Stimulated activated memory B cell treated with anti-CD40 and anti-IgM and Interleukin-4, amounts not matched to agents 10 μg/mL and 1 μg/mL and 100 μg/mL, for 72 hours (primary cell): ENCODE measurements at regions not wholly inside any gene's neighbourhood (a gene's known extent, or its start where the extent isn't known, plus 50 kb on each side); places are given as distances from the start of the nearest gene placed in this dataset.

ENCODE experiments used
- ATAC-seq: fragments of 150-1000 bp; cut with Tn5 transposase; 2 replicates; pipeline ENCODE4 v1.10.0; 2021
- H3K27ac Mint-ChIP-seq: one replicate; pipeline ENCODE4 v1.8.0; 2022; ENCODE audit warnings: mild to moderate bottlenecking, mixed read lengths
- H3K27me3 Mint-ChIP-seq: one replicate; pipeline ENCODE4 v1.8.0; 2022; ENCODE audit warnings: mixed read lengths
- H3K36me3 Mint-ChIP-seq: one replicate; pipeline ENCODE4 v1.8.0; 2022; ENCODE audit warnings: mixed read lengths
- H3K4me1 Mint-ChIP-seq: one replicate; pipeline ENCODE4 v1.8.0; 2022; ENCODE audit warnings: mixed read lengths
- H3K4me3 Mint-ChIP-seq: one replicate; pipeline ENCODE4 v1.8.0; 2022; ENCODE audit warnings: mild to moderate bottlenecking, moderate library complexity, mixed read lengths
- H3K9me3 Mint-ChIP-seq: one replicate; pipeline ENCODE4 v1.8.0; 2022; ENCODE audit warnings: mixed read lengths

DNA sequence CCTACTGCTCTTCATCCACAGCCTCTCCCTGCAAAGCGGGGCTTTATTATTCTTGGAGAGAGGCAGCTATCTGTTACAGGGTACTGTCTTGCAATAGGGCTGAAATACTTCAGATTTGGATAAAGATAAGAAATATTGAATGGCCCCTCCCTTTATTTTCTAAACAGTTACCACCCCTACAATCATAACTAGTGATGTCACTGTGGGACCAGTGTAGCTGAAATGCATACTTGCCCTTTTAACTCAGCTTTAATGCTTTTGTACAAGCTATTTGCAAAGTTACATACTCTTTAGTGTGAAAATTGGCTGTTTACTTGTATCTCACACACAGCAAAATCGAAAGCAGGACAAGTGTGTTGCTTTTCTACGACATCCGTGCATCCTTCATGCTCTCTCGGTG is 261.7 kb upstream of the GATB start:
- H3K4me3 Mint-ChIP-seq = no peak overlapping the region
- ATAC-seq = no peak
- no peaks in the 10 kb centered on the region for H3K4me1 Mint-ChIP-seq
- no peak overlapping the region for H3K27ac Mint-ChIP-seq
- no peaks in the 10 kb centered on the region for H3K36me3 Mint-ChIP-seq
- no peaks in the 10 kb centered on the region for H3K27me3 Mint-ChIP-seq
- H3K9me3 Mint-ChIP-seq = no peaks in the 10 kb centered on the region

DNA sequence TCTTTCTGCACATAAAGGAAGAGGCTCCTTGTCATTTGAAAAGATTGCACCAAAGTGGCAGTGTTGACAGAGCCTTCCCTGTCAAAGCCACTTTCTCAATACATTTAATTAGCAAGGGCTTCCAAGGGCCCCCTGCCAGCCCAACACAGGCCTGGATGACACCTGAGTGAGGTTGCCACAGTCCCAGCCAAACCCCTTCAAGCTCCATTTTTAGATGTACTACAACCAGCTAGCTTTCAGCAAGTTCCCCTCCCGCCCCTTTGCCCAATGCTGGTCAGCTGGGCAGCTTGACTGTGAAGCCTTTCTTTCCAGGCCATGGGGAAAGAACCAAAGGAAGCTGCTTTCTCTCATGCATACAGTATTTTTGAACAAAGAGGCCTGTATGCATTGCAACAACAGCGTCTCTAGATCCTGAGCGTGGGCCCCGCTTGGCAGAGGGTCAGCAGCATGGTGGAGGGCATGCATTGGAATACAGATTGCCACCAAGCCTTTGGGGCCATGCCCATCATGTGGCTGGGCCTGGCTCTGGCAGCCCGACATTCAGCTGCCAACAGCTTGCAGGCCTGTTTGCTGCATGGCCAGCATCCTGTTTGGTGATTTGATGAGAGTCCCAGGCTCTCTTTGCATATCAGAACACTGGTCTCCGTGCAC is 261.1 kb upstream of the GATB start:
- no peak for ATAC-seq
- H3K9me3 Mint-ChIP-seq = no peaks in the 10 kb centered on the region
- H3K36me3 Mint-ChIP-seq = no peaks in the 10 kb centered on the region
- H3K4me3 Mint-ChIP-seq = no peak overlapping the region
- H3K27ac Mint-ChIP-seq = no peak overlapping the region
- H3K27me3 Mint-ChIP-seq = no peaks in the 10 kb centered on the region
- no peaks in the 10 kb centered on the region for H3K4me1 Mint-ChIP-seq

DNA sequence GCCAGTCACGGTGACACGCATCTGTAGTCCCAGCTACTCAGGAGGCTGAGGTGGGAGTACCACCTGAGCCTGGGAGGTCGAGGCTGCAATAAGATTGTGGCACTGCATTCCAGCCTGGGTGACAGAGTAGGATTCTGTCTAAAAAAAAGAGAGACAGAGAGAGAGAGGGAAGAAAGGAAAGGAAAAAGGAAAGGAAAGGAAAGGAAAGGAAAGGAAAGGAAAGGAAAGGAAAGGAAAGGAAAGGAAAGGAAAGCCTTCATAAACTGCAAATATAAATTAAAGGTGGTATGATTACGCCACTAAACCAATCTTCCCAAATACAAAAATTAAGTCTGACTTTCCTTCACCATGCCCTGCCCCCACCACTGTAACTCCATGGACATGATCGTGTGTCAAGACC is 259.3 kb upstream of the GATB start:
- Mint-ChIP-seq H3K27me3 (no peaks in the 10 kb centered on the region), H3K36me3 (no peaks in the 10 kb centered on the region), H3K9me3 (no peaks in the 10 kb centered on the region), H3K4me1 (no peaks in the 10 kb centered on the region), H3K4me3 (no peak overlapping the region), H3K27ac (no peak overlapping the region)
- ATAC-seq = no peak

DNA sequence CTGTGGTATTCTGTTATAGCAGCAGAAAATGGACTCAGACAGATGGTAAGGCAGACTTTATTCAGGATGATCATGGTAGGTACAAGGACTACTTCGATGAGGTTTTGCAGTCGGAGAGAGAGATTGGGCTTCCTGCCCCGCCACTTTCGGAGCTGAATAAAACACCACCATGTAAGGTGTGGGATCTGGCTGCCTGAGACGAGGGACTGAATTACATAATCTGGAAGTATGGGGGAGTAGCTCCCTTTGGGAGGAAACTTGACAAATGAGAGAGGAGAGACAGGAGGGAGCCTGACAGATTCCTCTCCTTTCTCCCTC is 255.5 kb upstream of the GATB start:
- no peaks in the 10 kb centered on the region for H3K36me3 Mint-ChIP-seq
- H3K9me3 Mint-ChIP-seq = no peaks in the 10 kb centered on the region
- no peak for ATAC-seq
- no peak overlapping the region for H3K27ac Mint-ChIP-seq
- H3K4me3 Mint-ChIP-seq = no peak overlapping the region
- H3K4me1 Mint-ChIP-seq = peaks cover 11% of the 10 kb centered on the region
- H3K27me3 Mint-ChIP-seq = no peaks in the 10 kb centered on the region

DNA sequence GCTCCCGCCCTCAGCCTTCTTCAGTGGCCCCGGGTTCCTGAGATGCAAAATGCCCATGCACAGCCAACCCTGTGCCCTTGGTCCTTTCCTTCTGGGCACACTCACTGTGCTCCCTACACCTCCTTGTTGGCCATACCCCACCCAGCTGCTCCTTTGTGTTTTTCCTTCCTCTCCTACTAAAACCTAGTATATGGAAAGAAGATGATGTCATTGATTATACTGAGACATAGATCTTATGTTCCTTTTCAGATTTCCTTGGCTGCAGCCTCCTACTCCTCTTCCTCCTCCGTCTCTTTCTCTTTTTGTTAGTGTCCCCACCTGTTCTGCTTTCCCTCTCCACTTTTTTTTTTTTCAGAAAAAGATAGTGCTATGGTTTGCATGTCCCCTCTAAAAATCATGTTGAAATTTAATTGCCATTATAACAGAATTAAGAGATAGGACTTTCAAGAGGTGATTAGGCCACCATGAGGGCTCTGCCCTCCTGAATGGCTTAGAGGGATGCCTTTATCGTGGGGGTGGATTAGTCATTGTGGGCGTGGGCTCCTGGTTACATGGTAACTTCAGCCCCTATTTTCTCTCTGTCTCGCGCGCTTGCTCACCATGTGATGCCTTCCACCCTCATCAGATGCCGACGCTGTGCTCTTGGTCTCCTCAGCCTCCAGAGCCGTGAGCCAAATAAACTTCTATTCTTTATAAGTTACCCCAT is 254.9 kb upstream of the GATB start:
- no peak overlapping the region for H3K4me3 Mint-ChIP-seq
- no peaks in the 10 kb centered on the region for H3K9me3 Mint-ChIP-seq
- no peaks in the 10 kb centered on the region for H3K27me3 Mint-ChIP-seq
- H3K27ac Mint-ChIP-seq = no peak overlapping the region
- H3K4me1 Mint-ChIP-seq = peaks cover 11% of the 10 kb centered on the region
- no peak for ATAC-seq
- H3K36me3 Mint-ChIP-seq = no peaks in the 10 kb centered on the region

DNA sequence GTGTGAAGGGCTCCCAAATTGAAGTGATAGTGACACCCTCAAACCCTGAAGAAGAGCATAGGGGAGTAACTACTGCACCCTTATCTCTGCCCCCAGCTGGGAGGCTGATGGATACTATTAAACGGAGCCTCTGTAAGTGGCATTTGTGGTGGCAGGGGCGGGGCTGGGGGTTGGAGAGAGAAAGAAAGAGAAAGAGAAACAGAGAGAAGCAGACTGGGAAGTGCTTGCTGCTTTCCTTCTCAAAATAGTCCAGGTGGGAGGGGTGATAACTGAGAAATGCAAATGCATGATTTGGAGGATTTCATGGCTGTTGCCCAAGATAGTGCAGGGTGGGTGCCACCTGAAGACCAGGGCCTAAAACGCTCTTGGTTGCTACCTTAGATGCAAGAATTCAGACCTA is 253.5 kb upstream of the GATB start:
- H3K4me1 Mint-ChIP-seq = peaks cover 11% of the 10 kb centered on the region

DNA sequence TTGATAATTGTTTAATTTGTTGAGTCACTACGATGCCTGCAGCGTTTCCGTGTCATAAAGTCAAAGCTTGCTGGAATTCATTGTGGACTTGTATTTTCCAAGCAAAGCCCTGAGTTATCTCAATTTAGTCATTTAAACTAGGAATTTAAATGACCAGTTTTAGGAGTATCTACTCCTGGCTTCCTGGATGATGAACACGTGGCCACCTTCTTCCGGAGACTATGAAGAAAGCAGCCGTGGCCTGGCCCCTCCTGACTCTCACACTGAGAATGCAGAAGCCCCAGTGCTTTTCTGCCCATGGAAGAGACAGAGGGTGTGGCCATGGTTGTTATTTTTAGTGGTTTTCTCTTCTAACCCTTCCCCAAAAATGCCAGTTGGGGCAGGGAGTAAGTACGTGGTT is 250.7 kb upstream of the GATB start:
- H3K4me1 Mint-ChIP-seq = peaks cover 11% of the 10 kb centered on the region
- ATAC-seq = no peak
- no peak overlapping the region for H3K27ac Mint-ChIP-seq
- no peaks in the 10 kb centered on the region for H3K9me3 Mint-ChIP-seq
- no peak overlapping the region for H3K4me3 Mint-ChIP-seq
- H3K36me3 Mint-ChIP-seq = no peaks in the 10 kb centered on the region
- peaks cover 7% of the 10 kb centered on the region for H3K27me3 Mint-ChIP-seq

More for the DNA sequence above, 253.5 kb upstream of the GATB start:
- H3K27me3 Mint-ChIP-seq = no peaks in the 10 kb centered on the region
- peak overlapping the region; percentile 25 for H3K27ac Mint-ChIP-seq
- peak overlapping the region; percentile 25 for H3K4me3 Mint-ChIP-seq
- H3K36me3 Mint-ChIP-seq = no peaks in the 10 kb centered on the region
- no peaks in the 10 kb centered on the region for H3K9me3 Mint-ChIP-seq
- peak; percentile 53 for ATAC-seq

DNA sequence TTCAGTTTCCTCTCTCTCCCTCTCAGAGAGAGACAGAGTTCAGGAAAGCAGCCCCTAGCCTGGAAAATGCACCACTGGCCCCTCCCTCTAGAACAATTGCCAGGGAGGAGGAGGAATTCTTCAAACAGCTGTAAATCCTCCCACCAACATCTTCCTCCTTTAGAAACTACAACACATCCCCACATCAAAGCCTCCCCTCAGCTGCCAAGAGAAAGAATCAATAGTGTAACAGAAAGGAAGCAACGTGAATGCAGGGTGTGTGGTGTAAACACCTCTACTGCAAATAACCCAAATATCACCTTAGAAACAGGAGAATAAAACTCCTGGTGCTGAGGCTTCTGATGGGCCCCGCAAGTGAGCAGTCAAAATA is 249.9 kb upstream of the GATB start:
- Mint-ChIP-seq H3K9me3 (no peaks in the 10 kb centered on the region), H3K27me3 (peaks cover 13% of the 10 kb centered on the region), H3K27ac (no peak overlapping the region), H3K36me3 (no peaks in the 10 kb centered on the region), H3K4me3 (no peak overlapping the region), H3K4me1 (peaks cover 11% of the 10 kb centered on the region)
- no peak for ATAC-seq

DNA sequence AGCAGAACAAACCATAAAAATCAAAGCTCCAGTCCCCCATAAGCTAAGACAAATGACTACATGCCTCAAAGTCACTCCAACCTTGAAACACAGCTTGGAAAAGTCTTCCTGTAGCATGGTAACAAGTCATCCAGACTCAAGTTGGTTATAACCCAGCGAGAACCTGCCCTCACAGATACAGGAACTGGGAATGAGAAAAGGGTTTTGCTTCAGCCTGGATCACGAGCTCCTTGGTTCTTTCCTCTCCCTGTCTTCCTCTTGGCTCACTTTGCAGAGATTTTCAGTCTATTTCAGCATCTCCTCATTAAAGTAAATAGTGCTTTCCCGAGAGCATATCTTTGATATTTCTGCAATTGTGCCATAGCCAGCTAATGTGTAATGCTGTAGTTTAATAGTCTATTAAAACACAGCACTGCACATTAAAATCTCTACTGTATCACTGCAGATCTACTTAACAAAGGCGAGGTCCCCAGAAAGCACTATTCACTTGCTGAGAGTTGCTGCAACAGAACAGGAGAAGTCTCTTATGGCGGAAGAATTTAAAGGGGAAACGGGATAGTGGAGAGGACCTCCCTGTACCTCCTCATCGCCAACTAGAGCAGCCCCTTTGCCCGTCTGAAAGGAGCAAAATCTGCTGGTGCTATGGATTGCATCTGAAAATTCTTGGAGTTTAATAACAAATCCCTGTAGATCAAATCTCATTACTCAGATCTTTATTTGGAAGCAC is 249.3 kb upstream of the GATB start:
- Mint-ChIP-seq H3K4me3 (no peak overlapping the region), H3K4me1 (peaks cover 11% of the 10 kb centered on the region), H3K9me3 (no peaks in the 10 kb centered on the region), H3K36me3 (no peaks in the 10 kb centered on the region), H3K27me3 (peaks cover 13% of the 10 kb centered on the region), H3K27ac (no peak overlapping the region)
- ATAC-seq = no peak

DNA sequence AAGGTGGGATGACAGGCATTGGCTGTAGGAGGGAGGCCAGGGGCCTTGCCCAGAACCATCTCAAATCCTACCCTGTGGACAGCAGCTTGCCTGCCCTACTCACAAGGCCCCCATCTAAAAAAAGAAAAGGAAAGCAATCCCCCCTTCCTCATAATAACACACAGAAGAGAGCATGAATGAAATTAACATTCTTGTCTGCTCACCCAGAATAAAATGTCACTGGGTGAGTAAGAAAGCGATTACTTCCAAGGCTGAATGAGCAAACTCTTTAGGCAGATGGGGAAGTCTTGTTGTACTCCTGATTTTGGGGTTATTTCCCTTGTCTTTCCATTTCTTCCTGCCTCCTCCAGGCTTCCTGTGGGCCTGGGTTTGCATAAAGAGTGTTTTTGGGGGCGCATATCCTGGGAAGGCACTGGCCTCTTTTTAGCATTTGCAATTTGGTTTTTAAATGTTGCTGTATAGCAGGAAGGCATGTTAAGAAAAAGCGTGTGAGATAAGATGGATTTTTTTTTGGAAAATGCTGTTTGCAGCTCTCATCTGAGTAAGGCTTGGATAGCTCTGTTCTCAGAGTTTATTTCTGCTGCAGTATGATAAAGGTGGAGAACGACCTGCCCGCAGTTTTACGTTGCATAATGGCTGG is 248.3 kb upstream of the GATB start:
- Mint-ChIP-seq H3K9me3 (no peaks in the 10 kb centered on the region), H3K4me1 (peaks cover 5% of the 10 kb centered on the region), H3K27me3 (peaks cover 13% of the 10 kb centered on the region)

DNA sequence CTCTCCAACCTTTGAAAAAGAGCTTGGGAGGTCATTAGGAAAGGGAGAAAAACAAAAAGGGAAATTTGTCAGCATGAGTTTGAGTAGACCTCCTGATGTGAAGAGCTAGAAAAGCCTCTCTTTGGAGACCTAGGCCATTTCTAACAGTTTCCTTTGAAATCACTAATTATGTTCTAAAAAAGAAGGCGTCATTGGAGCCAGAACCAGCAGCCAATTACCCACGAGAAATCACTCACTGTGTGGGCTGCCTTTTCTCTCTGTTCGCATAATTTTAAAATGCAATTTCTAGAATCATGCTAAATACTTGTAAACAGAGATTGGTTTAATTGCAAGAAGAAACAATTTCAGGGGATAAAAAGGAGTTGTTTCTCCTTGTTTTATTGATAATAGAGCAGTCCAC is 246.3 kb upstream of the GATB start:
- Mint-ChIP-seq H3K4me1 (no peaks in the 10 kb centered on the region), H3K36me3 (no peaks in the 10 kb centered on the region), H3K4me3 (no peak overlapping the region), H3K27ac (no peak overlapping the region), H3K9me3 (no peaks in the 10 kb centered on the region), H3K27me3 (peaks cover 13% of the 10 kb centered on the region)
- no peak for ATAC-seq

More for the DNA sequence above, 248.3 kb upstream of the GATB start:
- Mint-ChIP-seq H3K36me3 (no peaks in the 10 kb centered on the region), H3K27ac (no peak overlapping the region), H3K4me3 (no peak overlapping the region)
- no peak for ATAC-seq

DNA sequence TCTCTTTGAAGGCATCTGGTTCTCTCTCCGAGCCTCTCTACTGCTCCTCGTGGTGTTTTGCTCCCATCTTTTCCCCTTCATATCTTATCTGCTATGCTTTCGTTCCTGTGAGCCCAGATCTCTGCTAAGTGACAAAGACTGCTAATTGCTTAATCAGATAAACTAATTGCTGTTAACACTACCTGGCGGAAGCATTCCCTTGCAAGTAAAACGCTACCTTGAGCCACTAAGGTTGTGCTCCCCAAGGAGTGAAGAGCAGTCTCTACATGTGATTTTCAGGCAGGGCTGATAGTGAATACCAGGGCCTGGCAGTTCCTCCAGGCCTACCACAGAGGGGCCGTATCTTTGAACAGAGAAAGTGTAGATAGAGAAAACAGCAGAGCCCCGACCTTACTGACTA is 244.0 kb upstream of the GATB start:
- H3K27ac Mint-ChIP-seq = no peak overlapping the region
- no peaks in the 10 kb centered on the region for H3K9me3 Mint-ChIP-seq
- no peaks in the 10 kb centered on the region for H3K4me1 Mint-ChIP-seq
- H3K4me3 Mint-ChIP-seq = no peak overlapping the region
- H3K36me3 Mint-ChIP-seq = no peaks in the 10 kb centered on the region
- ATAC-seq = no peak
- H3K27me3 Mint-ChIP-seq = peaks cover 13% of the 10 kb centered on the region

DNA sequence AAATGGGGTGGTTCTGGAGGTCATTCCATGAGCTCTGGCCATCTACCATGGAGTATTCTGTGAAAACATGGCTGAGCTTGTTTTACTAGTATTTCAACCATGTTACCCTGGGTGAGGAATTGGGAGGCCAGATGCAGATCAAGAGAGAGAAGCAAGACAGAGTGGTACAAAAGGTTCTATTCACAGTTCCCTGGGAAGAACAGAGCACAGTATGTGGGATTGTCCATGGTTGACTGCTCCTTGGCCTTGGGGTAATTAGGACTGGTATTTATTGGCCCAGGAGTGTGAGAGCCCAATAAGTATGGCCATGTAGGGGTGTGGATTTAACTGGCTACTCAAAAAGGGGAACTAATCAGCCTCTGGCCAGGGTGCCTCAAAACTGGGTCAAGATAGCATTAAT is 239.7 kb upstream of the GATB start:
- Mint-ChIP-seq H3K9me3 (no peaks in the 10 kb centered on the region), H3K4me3 (no peak overlapping the region), H3K27ac (no peak overlapping the region), H3K36me3 (no peaks in the 10 kb centered on the region), H3K27me3 (no peaks in the 10 kb centered on the region), H3K4me1 (no peaks in the 10 kb centered on the region)
- ATAC-seq = no peak

DNA sequence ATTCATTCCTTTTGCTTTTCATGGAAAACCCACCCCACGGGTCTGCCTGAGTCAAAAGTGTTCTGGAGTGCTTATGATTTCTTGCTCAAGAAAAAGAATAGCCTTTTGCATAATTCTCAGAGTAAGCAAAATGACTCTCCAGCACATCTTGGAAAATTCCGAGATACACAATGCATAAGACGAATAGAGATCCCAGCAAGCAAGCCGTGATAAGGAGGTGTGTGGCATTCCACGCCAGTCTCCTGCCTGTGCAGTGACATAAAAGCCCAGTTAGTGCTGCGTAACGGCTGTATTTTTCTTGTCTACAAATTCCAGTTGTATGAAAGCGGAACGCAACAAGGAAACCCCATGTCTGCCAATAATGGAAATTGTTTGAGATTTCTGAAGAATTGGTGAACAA is 237.9 kb upstream of the GATB start:
- Mint-ChIP-seq H3K27ac (no peak overlapping the region), H3K36me3 (no peaks in the 10 kb centered on the region), H3K4me3 (no peak overlapping the region), H3K9me3 (no peaks in the 10 kb centered on the region), H3K4me1 (no peaks in the 10 kb centered on the region), H3K27me3 (no peaks in the 10 kb centered on the region)
- ATAC-seq = no peak

DNA sequence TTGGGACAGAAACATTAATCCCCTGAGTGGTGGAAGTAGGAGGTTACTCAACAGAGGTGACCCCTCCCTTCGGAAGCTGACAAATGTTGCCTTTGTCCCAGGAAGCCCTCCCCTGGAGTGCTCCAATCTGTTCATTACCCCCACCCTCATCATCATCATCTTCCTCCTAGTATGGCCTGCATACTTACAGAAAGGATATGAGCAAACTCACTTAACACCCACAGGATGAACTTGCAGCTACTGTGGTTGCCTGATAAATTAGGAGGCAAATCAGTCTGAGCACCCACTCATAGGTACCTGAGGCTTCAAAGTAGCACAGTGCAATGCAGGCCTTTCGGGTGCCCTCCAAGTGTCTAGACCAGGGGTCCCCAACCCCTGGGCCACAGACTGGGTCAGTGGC is 236.7 kb upstream of the GATB start:
- no peaks in the 10 kb centered on the region for H3K36me3 Mint-ChIP-seq
- H3K9me3 Mint-ChIP-seq = no peaks in the 10 kb centered on the region
- H3K27ac Mint-ChIP-seq = no peak overlapping the region
- no peaks in the 10 kb centered on the region for H3K27me3 Mint-ChIP-seq
- no peaks in the 10 kb centered on the region for H3K4me1 Mint-ChIP-seq
- no peak overlapping the region for H3K4me3 Mint-ChIP-seq
- ATAC-seq = no peak

DNA sequence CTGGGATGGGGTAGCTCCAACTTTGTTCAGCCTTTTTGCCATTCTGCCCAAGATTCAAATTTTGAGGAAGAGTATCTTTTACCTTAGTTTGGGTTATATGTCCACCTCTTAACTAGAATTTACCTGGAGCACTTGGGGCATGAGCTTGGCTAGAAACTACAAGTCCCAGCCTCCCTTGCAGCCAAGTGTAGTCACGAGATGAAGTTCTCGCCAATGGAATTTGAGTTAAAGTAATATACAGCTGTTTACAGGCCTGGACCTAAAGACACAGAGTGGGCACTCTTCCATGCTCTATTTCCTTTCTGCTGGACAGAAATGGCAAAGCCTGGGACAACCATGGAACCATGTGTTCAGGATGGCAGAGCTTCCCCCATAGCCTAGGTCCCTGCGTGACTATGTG is 233.6 kb upstream of the GATB start:
- no peaks in the 10 kb centered on the region for H3K4me1 Mint-ChIP-seq
- no peak overlapping the region for H3K27ac Mint-ChIP-seq
- no peaks in the 10 kb centered on the region for H3K9me3 Mint-ChIP-seq
- H3K27me3 Mint-ChIP-seq = no peaks in the 10 kb centered on the region
- ATAC-seq = no peak
- no peaks in the 10 kb centered on the region for H3K36me3 Mint-ChIP-seq
- H3K4me3 Mint-ChIP-seq = no peak overlapping the region
